ENCODE measurements at regions not wholly inside any gene's neighbourhood (a gene's known extent, or its start where the extent isn't known, plus 50 kb on each side); places are given as distances from the start of the nearest gene placed in this dataset.

DNA sequence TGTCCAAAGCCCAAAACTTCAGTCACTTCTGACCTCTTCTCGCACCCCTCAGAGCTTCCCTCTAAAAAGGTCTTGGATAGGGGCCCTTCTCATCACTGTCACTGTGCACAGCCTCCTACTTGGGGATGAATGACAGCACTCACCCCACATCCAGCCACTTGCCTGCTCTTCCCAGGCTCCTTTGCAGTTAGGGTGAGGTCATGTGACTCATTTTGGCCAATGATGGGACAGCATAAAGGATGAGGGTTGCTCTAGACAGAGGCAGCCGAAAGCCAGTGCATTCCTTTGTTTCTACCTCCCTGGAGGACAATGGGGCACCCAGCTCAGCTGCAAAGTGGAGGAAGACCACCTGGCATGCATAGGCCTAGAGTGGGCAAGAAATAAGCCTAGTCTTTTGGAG lies 1413.3 kb downstream of the TBC1D22A start:
- TF ChIP-seq, protein P1, sequence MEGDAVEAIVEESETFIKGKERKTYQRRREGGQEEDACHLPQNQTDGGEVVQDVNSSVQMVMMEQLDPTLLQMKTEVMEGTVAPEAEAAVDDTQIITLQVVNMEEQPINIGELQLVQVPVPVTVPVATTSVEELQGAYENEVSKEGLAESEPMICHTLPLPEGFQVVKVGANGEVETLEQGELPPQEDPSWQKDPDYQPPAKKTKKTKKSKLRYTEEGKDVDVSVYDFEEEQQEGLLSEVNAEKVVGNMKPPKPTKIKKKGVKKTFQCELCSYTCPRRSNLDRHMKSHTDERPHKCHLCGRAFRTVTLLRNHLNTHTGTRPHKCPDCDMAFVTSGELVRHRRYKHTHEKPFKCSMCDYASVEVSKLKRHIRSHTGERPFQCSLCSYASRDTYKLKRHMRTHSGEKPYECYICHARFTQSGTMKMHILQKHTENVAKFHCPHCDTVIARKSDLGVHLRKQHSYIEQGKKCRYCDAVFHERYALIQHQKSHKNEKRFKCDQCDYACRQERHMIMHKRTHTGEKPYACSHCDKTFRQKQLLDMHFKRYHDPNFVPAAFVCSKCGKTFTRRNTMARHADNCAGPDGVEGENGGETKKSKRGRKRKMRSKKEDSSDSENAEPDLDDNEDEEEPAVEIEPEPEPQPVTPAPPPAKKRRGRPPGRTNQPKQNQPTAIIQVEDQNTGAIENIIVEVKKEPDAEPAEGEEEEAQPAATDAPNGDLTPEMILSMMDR (tag by site-specific recombination; IDR thresholded peaks at IDR 0.05) = no peak
- no peak for TF ChIP-seq ZNF24 (tag by site-specific recombination; IDR thresholded peaks at IDR 0.05)
- no peak for TF ChIP-seq ZNF211 (tag by site-specific recombination; IDR thresholded peaks at IDR 0.05; ENCODE audit: low read depth)
- TF ChIP-seq ZBTB21 (tag by site-specific recombination; IDR thresholded peaks at IDR 0.05) = no peak
- no peak for TF ChIP-seq RBAK (tag by site-specific recombination; IDR thresholded peaks at IDR 0.05)
- TF ChIP-seq ZNF830 (tag by site-specific recombination; IDR thresholded peaks at IDR 0.05; ENCODE audit: low read depth) = no peak
- TF ChIP-seq ZNF768 (tag by site-specific recombination; IDR thresholded peaks at IDR 0.05) = no peak
- no peak for TF ChIP-seq GLI2 (tag by site-specific recombination; IDR thresholded peaks at IDR 0.05; ENCODE audit: borderline replicate concordance, low read depth)
- TF ChIP-seq ZNF138 (tag by site-specific recombination; IDR thresholded peaks at IDR 0.05; ENCODE audit: borderline replicate concordance) = no peak
- TF ChIP-seq ZNF707 (tag by site-specific recombination; IDR thresholded peaks at IDR 0.05) = no peak
- TF ChIP-seq KLF16 (tag by site-specific recombination; IDR thresholded peaks at IDR 0.05) = no peak
